CD14-positive monocyte (primary cell): ENCODE measurements at regions not wholly inside any gene's neighbourhood (a gene's known extent, or its start where the extent isn't known, plus 50 kb on each side); places are given as distances from the start of the nearest gene placed in this dataset.

Experiments
- DNase-seq, 3 donors: peaks; one replicate each; pipeline ENCODE4 v3.0.0-alpha.2; 2011 to 2022
- H2AFZ ChIP-seq: 2 replicates; pipeline ENCODE4 v1.6.0; 2012; ENCODE audit warnings: mild to moderate bottlenecking, low read depth, low read length, inconsistent platforms; ENCODE audit not compliant: insufficient read depth, poor library complexity, severe bottlenecking
- H3K27ac ChIP-seq, 2 donors: 1 replicate in 1 of 2; 2 replicates in 1 of 2; pipeline ENCODE4 v1.5.1; 2012 to 2013; ENCODE audit warnings: low read length in 2 of 2, control low read depth in 1 of 2, inconsistent platforms in 1 of 2, low read depth in 1 of 2, mild to moderate bottlenecking in 1 of 2
- H3K27me3 ChIP-seq, 2 donors: one replicate each; pipeline versions ENCODE4 v1.6.0 to v1.6.1; 2011 to 2013; ENCODE audit warnings: low read length in 2 of 2; ENCODE audit not compliant: control insufficient read depth in 2 of 2, insufficient read depth in 2 of 2
- H3K36me3 ChIP-seq, 2 donors: replicated peaks in 1 of 2; 1 replicate in 1 of 2; 2 replicates in 1 of 2; pipeline versions ENCODE4 v1.5.1 to v1.6.1; 2012 to 2013; ENCODE audit warnings: low read length in 2 of 2, control low read depth in 1 of 2, inconsistent platforms in 1 of 2, mild to moderate bottlenecking in 1 of 2; ENCODE audit not compliant: insufficient read depth in 2 of 2, control insufficient read depth in 1 of 2
- H3K4me1 ChIP-seq, 2 donors: 1 replicate in 1 of 2; 2 replicates in 1 of 2; pipeline versions ENCODE4 v1.5.1 to v1.6.1; 2012 to 2013; ENCODE audit warnings: low read length in 2 of 2, control low read depth in 1 of 2, inconsistent platforms in 1 of 2, mild to moderate bottlenecking in 1 of 2, moderate library complexity in 1 of 2; ENCODE audit not compliant: insufficient read depth in 2 of 2, control insufficient read depth in 1 of 2
- H3K4me2 ChIP-seq: replicated peaks from 2 replicates; pipeline ENCODE3; 2012; ENCODE audit warnings: low read length, moderate library complexity, mild to moderate bottlenecking; ENCODE audit not compliant: poor library complexity, severe bottlenecking; ENCODE audit errors: extremely low read depth
- H3K4me3 ChIP-seq, 3 experiments: fragments of 200-600 bp in 1 of 3; sonication (generic) in 1 of 3; replicated peaks in 1 of 3; 1 replicate in 2 of 3; 2 replicates in 1 of 3; pipeline ENCODE4 v1.5.1; 2011 to 2013; ENCODE audit warnings: low read length in 3 of 3, mild to moderate bottlenecking in 3 of 3, control low read depth in 2 of 3, low read depth in 2 of 3, inconsistent platforms in 1 of 3, moderate library complexity in 1 of 3
- H3K79me2 ChIP-seq: 2 replicates; pipeline ENCODE4 v1.6.0; 2012; ENCODE audit warnings: mild to moderate bottlenecking, control low read depth, inconsistent platforms, low read length, moderate library complexity; ENCODE audit not compliant: insufficient read depth
- H3K9ac ChIP-seq: 2 replicates; pipeline ENCODE4 v1.6.0; 2017; ENCODE audit warnings: low read length, mild to moderate bottlenecking; ENCODE audit not compliant: insufficient read depth, poor library complexity, severe bottlenecking
- H3K9me3 ChIP-seq, 2 donors: replicated peaks in 1 of 2; 1 replicate in 1 of 2; 2 replicates in 1 of 2; pipeline versions ENCODE4 v1.5.1 to v1.6.1; 2012 to 2013; ENCODE audit warnings: low read length in 2 of 2, control low read depth in 1 of 2; ENCODE audit not compliant: control insufficient read depth in 1 of 2, insufficient read depth in 1 of 2
- H4K20me1 ChIP-seq: 2 replicates; pipeline ENCODE4 v1.6.0; 2012; ENCODE audit warnings: mild to moderate bottlenecking, low read length, control low read depth, moderate library complexity; ENCODE audit not compliant: insufficient read depth
- H3K27ac Mint-ChIP-seq, 7 donors: one replicate each; pipeline ENCODE4 v1.8.0; 2020; ENCODE audit warnings: mild to moderate bottlenecking in 7 of 7, mixed read lengths in 7 of 7, moderate library complexity in 6 of 7, inconsistent platforms in 2 of 7
- H3K27me3 Mint-ChIP-seq, 3 donors: one replicate each; pipeline ENCODE4 v1.8.0; 2021 to 2022; ENCODE audit warnings: low read depth in 3 of 3, mild to moderate bottlenecking in 3 of 3, mixed read lengths in 3 of 3, moderate library complexity in 3 of 3, inconsistent platforms in 1 of 3
- H3K36me3 Mint-ChIP-seq, 2 donors: one replicate each; pipeline ENCODE4 v1.8.0; 2020; ENCODE audit warnings: mixed read lengths in 2 of 2, inconsistent platforms in 1 of 2, mild to moderate bottlenecking in 1 of 2
- H3K4me1 Mint-ChIP-seq: one replicate; pipeline ENCODE4 v1.8.0; 2020; ENCODE audit warnings: mild to moderate bottlenecking, mixed read lengths
- H3K4me3 Mint-ChIP-seq, 2 donors: one replicate each; pipeline ENCODE4 v1.8.0; 2020; ENCODE audit warnings: mild to moderate bottlenecking in 2 of 2, mixed read lengths in 2 of 2, moderate library complexity in 1 of 2
- H3K9me3 Mint-ChIP-seq, 7 donors: one replicate each; pipeline ENCODE4 v1.8.0; 2020 to 2022; ENCODE audit warnings: mixed read lengths in 7 of 7, mild to moderate bottlenecking in 6 of 7, moderate library complexity in 6 of 7, inconsistent platforms in 2 of 7
- WGBS: methylation state at CpG from one replicate; pipeline ENCODE4 v1.1.5; 2013; ENCODE audit warnings: missing lambda C conversion rate; ENCODE audit not compliant: insufficient coverage; 5-methylcytosine and 5-hydroxymethylcytosine counted together
- intact Hi-C, 2 donors: fragments of 100-400 bp; cut with micrococcal nuclease; formaldehyde crosslinking; loops; one replicate each; pipeline versions ENCODE4 v1.15.0 to v1.15.1; 2023
- TF ChIP-seq, protein P1 (sequence below): fragments of 200-600 bp; IDR thresholded peaks from one replicate; pipeline ENCODE4 v1.8.0; 2022; ENCODE audit warnings: antibody characterized with exemption, mild to moderate bottlenecking

DNA sequence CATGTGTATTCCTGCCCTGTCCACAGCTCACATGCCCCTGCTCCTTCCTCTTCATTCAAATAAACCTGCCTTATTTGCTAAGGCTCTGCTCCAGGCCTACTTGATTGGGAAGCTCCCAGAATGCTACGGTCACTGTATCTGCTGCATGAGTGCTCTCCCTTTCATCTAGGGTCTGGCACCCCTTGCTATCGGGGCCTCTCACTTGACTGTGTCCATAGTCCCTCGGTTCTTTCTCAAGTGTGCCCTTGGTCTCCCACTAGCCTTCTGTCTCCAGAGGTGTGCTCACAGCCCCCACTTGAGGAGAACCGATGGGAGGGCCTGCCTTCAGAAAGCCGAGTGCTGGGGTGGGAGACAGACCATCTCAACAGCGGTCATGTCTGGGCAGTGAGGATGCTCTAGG lies 57.4 kb upstream of the NMNAT3 start:
- no peaks in the 10 kb centered on the region for H3K4me1 ChIP-seq
- intact Hi-C loops = no loop called here
- H3K36me3 Mint-ChIP-seq = no peaks in the 10 kb centered on the region
- no peak overlapping the region for H3K27ac Mint-ChIP-seq
- peaks cover 0 to 4% of the 10 kb centered on the region in 2 donors for H3K27me3 ChIP-seq
- H3K4me2 ChIP-seq = no peak overlapping the region
- no peaks in the 10 kb centered on the region for H3K79me2 ChIP-seq
- H3K4me3 ChIP-seq = no peak overlapping the region
- DNase-seq = no peak
- no peaks in the 10 kb centered on the region for H3K9me3 ChIP-seq
- TF ChIP-seq, protein P1, sequence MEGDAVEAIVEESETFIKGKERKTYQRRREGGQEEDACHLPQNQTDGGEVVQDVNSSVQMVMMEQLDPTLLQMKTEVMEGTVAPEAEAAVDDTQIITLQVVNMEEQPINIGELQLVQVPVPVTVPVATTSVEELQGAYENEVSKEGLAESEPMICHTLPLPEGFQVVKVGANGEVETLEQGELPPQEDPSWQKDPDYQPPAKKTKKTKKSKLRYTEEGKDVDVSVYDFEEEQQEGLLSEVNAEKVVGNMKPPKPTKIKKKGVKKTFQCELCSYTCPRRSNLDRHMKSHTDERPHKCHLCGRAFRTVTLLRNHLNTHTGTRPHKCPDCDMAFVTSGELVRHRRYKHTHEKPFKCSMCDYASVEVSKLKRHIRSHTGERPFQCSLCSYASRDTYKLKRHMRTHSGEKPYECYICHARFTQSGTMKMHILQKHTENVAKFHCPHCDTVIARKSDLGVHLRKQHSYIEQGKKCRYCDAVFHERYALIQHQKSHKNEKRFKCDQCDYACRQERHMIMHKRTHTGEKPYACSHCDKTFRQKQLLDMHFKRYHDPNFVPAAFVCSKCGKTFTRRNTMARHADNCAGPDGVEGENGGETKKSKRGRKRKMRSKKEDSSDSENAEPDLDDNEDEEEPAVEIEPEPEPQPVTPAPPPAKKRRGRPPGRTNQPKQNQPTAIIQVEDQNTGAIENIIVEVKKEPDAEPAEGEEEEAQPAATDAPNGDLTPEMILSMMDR = no peak
- H3K36me3 ChIP-seq = no peaks in the 10 kb centered on the region
- no peaks in the 10 kb centered on the region for H4K20me1 ChIP-seq
- H3K4me1 Mint-ChIP-seq = no peaks in the 10 kb centered on the region
- no peak overlapping the region for H3K9ac ChIP-seq
- H3K27me3 Mint-ChIP-seq = peaks cover 4 to 12% (median 8%) of the 10 kb centered on the region in 3 donors
- WGBS = 75% methylated on average over 4 of the region's 6 CpGs
- no peak overlapping the region for H3K4me3 Mint-ChIP-seq
- H3K27ac ChIP-seq = no peak overlapping the region
- H3K9me3 Mint-ChIP-seq = peaks cover 0 to 3% (median 1%) of the 10 kb centered on the region in 7 donors
- H2AFZ ChIP-seq = no peak overlapping the region

DNA sequence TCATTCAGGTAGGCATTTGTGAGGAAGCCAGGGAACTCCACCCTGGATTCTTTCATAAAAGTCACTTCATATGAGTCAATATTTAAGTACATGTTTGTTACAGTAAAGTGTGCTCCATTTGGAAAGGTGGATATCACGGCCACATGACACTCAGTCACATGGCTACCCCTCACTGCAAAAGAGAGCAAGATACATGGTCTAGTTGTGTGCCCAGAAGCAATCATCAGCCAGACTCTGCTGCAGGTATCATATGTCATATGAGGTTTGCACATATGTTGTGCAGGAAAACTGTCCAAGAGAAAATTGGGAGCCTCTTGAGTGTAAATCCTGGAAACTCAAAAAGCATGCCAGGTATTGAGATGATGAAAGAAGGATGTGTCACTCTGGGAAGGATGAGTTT lies 55.0 kb upstream of the NMNAT3 start:
- no peak overlapping the region for H3K27ac ChIP-seq
- DNase-seq = no peak
- H4K20me1 ChIP-seq = no peaks in the 10 kb centered on the region
- H3K4me3 ChIP-seq = no peak overlapping the region
- no CpG with 5 or more reads among the region's 1 CpG for WGBS
- Mint-ChIP-seq H3K27ac (no peak overlapping the region), H3K9me3 (peaks cover 0 to 4% (median 2%) of the 10 kb centered on the region in 7 donors), H3K4me3 (no peak overlapping the region), H3K36me3 (no peaks in the 10 kb centered on the region), H3K4me1 (no peaks in the 10 kb centered on the region), H3K27me3 (peaks cover 2 to 6% (median 5%) of the 10 kb centered on the region in 3 donors)
- no peak overlapping the region for H3K9ac ChIP-seq
- no peaks in the 10 kb centered on the region for H3K79me2 ChIP-seq
- no peaks in the 10 kb centered on the region for H3K4me1 ChIP-seq
- no peaks in the 10 kb centered on the region for H3K36me3 ChIP-seq
- TF ChIP-seq, protein P1 = no peak
- no peaks in the 10 kb centered on the region for H3K9me3 ChIP-seq
- H3K4me2 ChIP-seq = no peak overlapping the region
- intact Hi-C loops = no loop called here
- no peak overlapping the region for H2AFZ ChIP-seq
- H3K27me3 ChIP-seq = peaks cover 0 to 1% of the 10 kb centered on the region in 2 donors
